ENCODE measurements at regions not wholly inside any gene's neighbourhood (a gene's known extent, or its start where the extent isn't known, plus 50 kb on each side); places are given as distances from the start of the nearest gene placed in this dataset.

DNA sequence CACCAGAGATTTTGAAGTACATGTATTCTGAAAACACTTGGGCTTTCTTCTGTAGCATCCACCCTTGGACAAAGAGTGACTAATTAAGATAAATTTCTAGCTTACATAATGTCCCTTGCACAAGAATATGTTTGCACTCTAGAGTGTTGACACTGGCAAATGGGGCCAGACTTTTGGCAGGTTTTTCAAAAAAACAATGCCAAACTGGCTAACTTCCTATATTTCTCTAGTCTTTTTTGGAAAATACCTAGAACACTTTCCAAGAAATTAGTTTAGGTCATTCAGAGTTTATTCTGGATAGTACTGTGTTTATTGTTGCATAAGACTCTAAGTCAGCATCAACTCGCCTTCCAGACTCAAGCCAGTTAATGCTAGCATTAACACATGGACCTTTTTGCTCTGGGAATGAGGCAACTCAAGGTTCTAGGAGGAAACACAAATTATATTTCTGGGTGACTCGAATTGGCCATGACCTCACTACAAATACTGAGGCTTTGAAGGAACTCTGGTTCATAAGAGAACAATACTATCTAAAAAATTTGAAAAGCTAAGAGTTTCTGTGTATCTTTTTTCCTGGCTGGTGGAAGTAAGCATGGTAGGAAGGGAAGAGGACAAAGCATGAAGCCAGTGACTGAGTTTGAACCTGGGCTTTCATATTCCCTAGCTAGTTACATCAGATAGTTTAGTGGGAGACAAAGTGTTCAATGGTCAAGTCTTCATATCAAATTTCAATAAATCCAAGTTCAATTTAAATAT lies 101.6 kb downstream of the NREP start (continued):
- TF ChIP-seq, protein P1, sequence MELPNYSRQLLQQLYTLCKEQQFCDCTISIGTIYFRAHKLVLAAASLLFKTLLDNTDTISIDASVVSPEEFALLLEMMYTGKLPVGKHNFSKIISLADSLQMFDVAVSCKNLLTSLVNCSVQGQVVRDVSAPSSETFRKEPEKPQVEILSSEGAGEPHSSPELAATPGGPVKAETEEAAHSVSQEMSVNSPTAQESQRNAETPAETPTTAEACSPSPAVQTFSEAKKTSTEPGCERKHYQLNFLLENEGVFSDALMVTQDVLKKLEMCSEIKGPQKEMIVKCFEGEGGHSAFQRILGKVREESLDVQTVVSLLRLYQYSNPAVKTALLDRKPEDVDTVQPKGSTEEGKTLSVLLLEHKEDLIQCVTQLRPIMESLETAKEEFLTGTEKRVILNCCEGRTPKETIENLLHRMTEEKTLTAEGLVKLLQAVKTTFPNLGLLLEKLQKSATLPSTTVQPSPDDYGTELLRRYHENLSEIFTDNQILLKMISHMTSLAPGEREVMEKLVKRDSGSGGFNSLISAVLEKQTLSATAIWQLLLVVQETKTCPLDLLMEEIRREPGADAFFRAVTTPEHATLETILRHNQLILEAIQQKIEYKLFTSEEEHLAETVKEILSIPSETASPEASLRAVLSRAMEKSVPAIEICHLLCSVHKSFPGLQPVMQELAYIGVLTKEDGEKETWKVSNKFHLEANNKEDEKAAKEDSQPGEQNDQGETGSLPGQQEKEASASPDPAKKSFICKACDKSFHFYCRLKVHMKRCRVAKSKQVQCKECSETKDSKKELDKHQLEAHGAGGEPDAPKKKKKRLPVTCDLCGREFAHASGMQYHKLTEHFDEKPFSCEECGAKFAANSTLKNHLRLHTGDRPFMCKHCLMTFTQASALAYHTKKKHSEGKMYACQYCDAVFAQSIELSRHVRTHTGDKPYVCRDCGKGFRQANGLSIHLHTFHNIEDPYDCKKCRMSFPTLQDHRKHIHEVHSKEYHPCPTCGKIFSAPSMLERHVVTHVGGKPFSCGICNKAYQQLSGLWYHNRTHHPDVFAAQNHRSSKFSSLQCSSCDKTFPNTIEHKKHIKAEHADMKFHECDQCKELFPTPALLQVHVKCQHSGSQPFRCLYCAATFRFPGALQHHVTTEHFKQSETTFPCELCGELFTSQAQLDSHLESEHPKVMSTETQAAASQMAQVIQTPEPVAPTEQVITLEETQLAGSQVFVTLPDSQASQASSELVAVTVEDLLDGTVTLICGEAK (IDR thresholded peaks at IDR 0.05): no peak
- TF ChIP-seq, protein P1 (CRISPR knock-in tag; IDR thresholded peaks at IDR 0.05): no peak
- peak; percentile 32; the same call in 1 of the 2 replicates for TF ChIP-seq CEBPG (CRISPR knock-in tag; IDR thresholded peaks at IDR 0.05)
- TF ChIP-seq, protein P2, sequence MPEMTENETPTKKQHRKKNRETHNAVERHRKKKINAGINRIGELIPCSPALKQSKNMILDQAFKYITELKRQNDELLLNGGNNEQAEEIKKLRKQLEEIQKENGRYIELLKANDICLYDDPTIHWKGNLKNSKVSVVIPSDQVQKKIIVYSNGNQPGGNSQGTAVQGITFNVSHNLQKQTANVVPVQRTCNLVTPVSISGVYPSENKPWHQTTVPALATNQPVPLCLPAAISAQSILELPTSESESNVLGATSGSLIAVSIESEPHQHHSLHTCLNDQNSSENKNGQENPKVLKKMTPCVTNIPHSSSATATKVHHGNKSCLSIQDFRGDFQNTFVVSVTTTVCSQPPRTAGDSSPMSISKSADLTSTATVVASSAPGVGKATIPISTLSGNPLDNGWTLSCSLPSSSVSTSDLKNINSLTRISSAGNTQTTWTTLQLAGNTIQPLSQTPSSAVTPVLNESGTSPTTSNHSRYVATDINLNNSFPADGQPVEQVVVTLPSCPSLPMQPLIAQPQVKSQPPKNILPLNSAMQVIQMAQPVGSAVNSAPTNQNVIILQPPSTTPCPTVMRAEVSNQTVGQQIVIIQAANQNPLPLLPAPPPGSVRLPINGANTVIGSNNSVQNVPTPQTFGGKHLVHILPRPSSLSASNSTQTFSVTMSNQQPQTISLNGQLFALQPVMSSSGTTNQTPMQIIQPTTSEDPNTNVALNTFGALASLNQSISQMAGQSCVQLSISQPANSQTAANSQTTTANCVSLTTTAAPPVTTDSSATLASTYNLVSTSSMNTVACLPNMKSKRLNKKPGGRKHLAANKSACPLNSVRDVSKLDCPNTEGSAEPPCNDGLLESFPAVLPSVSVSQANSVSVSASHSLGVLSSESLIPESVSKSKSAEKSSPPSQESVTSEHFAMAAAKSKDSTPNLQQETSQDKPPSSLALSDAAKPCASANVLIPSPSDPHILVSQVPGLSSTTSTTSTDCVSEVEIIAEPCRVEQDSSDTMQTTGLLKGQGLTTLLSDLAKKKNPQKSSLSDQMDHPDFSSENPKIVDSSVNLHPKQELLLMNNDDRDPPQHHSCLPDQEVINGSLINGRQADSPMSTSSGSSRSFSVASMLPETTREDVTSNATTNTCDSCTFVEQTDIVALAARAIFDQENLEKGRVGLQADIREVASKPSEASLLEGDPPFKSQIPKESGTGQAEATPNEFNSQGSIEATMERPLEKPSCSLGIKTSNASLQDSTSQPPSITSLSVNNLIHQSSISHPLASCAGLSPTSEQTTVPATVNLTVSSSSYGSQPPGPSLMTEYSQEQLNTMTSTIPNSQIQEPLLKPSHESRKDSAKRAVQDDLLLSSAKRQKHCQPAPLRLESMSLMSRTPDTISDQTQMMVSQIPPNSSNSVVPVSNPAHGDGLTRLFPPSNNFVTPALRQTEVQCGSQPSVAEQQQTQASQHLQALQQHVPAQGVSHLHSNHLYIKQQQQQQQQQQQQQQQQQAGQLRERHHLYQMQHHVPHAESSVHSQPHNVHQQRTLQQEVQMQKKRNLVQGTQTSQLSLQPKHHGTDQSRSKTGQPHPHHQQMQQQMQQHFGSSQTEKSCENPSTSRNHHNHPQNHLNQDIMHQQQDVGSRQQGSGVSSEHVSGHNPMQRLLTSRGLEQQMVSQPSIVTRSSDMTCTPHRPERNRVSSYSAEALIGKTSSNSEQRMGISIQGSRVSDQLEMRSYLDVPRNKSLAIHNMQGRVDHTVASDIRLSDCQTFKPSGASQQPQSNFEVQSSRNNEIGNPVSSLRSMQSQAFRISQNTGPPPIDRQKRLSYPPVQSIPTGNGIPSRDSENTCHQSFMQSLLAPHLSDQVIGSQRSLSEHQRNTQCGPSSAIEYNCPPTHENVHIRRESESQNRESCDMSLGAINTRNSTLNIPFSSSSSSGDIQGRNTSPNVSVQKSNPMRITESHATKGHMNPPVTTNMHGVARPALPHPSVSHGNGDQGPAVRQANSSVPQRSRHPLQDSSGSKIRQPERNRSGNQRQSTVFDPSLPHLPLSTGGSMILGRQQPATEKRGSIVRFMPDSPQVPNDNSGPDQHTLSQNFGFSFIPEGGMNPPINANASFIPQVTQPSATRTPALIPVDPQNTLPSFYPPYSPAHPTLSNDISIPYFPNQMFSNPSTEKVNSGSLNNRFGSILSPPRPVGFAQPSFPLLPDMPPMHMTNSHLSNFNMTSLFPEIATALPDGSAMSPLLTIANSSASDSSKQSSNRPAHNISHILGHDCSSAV (CRISPR knock-in tag; IDR thresholded peaks at IDR 0.05; ENCODE audit: borderline replicate concordance): no peak
- peak; percentile 78; the same call in 1 of the 2 replicates for TF ChIP-seq BCL6 (CRISPR knock-in tag; IDR thresholded peaks at IDR 0.05)
- TF ChIP-seq SOX13 (IDR thresholded peaks at IDR 0.05): no peak
- peak in 1 of 2 experiments; percentile 44; a peak in 1 of 4 replicates for TF ChIP-seq SOX13 (CRISPR knock-in tag; conservative IDR thresholded peaks at IDR 0.05 in 1 of 2, IDR thresholded peaks at IDR 0.05 in 1 of 2)
- no peak for TF ChIP-seq MAFG (CRISPR knock-in tag; IDR thresholded peaks at IDR 0.05)
- no peak for TF ChIP-seq RFXANK (CRISPR knock-in tag; IDR thresholded peaks at IDR 0.05)
- TF ChIP-seq RARA (CRISPR knock-in tag; IDR thresholded peaks at IDR 0.05): peak; percentile 27; the same call in 1 of the 2 replicates
- no peak for TF ChIP-seq KLF6 (CRISPR knock-in tag; IDR thresholded peaks at IDR 0.05)
- TF ChIP-seq AGO2 (optimal IDR thresholded peaks at IDR 0.05; ENCODE audit: low read depth, low read length): no peak
- no peak for TF ChIP-seq ZNF672 (CRISPR knock-in tag; IDR thresholded peaks at IDR 0.05)
- 0 out of 2 replicates have a peak, but pooled peaks have one; percentile 24 for TF ChIP-seq MIXL1 (CRISPR knock-in tag; IDR thresholded peaks at IDR 0.05)
